ENCODE measurements at regions not wholly inside any gene's neighbourhood (a gene's known extent, or its start where the extent isn't known, plus 50 kb on each side); places are given as distances from the start of the nearest gene placed in this dataset.
A peak's percentile ranks its signal among the peaks of the same experiment; 100 is the strongest.

- TF ChIP-seq CTCF (IDR thresholded peaks at IDR 0.05; ENCODE audit: control extremely low read depth, extremely low read depth): no peak
- 90 to 93% methylated on average over 7 of the region's 7 CpGs for WGBS, 2 donors
- Histone ChIP-seq H3K27me3 (ENCODE audit: control insufficient read depth in 3 of 3, insufficient read depth in 3 of 3, low read length in 2 of 3) (no peaks in the 10 kb centered on the region), H3K4me3 (no peak overlapping the region), H3K36me3 (ENCODE audit: control insufficient read depth in 4 of 4, insufficient read depth in 4 of 4, low read length in 4 of 4) (peaks cover 0 to 2% (median 0%) of the 10 kb centered on the region in 4 donors), H3K9me3 (ENCODE audit: control insufficient read depth in 4 of 4, insufficient read depth in 3 of 4, low read length in 3 of 4) (no peaks in the 10 kb centered on the region), H3K9ac (ENCODE audit: insufficient read depth in 1 of 2, low read length in 2 of 2) (no peak overlapping the region), H3K27ac (ENCODE audit: low read depth in 1 of 2, low read length in 1 of 2) (peak overlapping the region in 1 of 2 donors; percentile 16), H3K4me1 (ENCODE audit: control insufficient read depth in 5 of 5, insufficient read depth in 5 of 5, low read length in 5 of 5) (peaks cover 0 to 10% (median 0%) of the 10 kb centered on the region in 5 donors)
- ATAC-seq (ENCODE audit: insufficient read depth, low FRiP score) (no peak), DNase-seq (no peak)
Measured at GRCh38 chr14:73800970-73801515, 50.6 kb upstream of the PTGR2 start.

- WGBS, 2 donors: 72 to 83% methylated on average over 4 of the region's 4 CpGs
- Histone ChIP-seq H3K36me3 (ENCODE audit: control insufficient read depth in 4 of 4, insufficient read depth in 4 of 4, low read length in 4 of 4) (no peaks in the 10 kb centered on the region), H3K27ac (ENCODE audit: low read depth in 1 of 2, low read length in 1 of 2) (no peak overlapping the region), H3K9me3 (ENCODE audit: control insufficient read depth in 4 of 4, insufficient read depth in 3 of 4, low read length in 3 of 4) (no peaks in the 10 kb centered on the region), H3K4me1 (ENCODE audit: control insufficient read depth in 5 of 5, insufficient read depth in 5 of 5, low read length in 5 of 5) (peaks cover 0 to 21% (median 14%) of the 10 kb centered on the region in 5 donors), H3K4me3 (no peak overlapping the region), H3K9ac (ENCODE audit: insufficient read depth in 1 of 2, low read length in 2 of 2) (no peak overlapping the region), H3K27me3 (ENCODE audit: control insufficient read depth in 3 of 3, insufficient read depth in 3 of 3, low read length in 2 of 3) (no peaks in the 10 kb centered on the region)
- DNase-seq (no peak), ATAC-seq (ENCODE audit: insufficient read depth, low FRiP score) (no peak)
- TF ChIP-seq CTCF (IDR thresholded peaks at IDR 0.05; ENCODE audit: control extremely low read depth, extremely low read depth): no peak
Measured at GRCh38 chr14:73797543-73798265, 53.9 kb upstream of the PTGR2 start.

- H3K27me3 ChIP-seq (ENCODE audit: control insufficient read depth in 3 of 3, insufficient read depth in 3 of 3, low read length in 2 of 3): no peaks in the 10 kb centered on the region
- no peaks in the 10 kb centered on the region for H3K36me3 ChIP-seq (ENCODE audit: control insufficient read depth in 4 of 4, insufficient read depth in 4 of 4, low read length in 4 of 4)
- H3K4me3 ChIP-seq: no peak overlapping the region
- DNase-seq (no peak), ATAC-seq (ENCODE audit: insufficient read depth, low FRiP score) (no peak)
- no peak overlapping the region for H3K9ac ChIP-seq (ENCODE audit: insufficient read depth in 1 of 2, low read length in 2 of 2)
- 92 to 93% methylated on average over 4 of the region's 4 CpGs for WGBS, 2 donors
- H3K4me1 ChIP-seq (ENCODE audit: control insufficient read depth in 5 of 5, insufficient read depth in 5 of 5, low read length in 5 of 5): peaks cover 0 to 21% (median 11%) of the 10 kb centered on the region in 5 donors
- no peak overlapping the region for H3K27ac ChIP-seq (ENCODE audit: low read depth in 1 of 2, low read length in 1 of 2)
- H3K9me3 ChIP-seq (ENCODE audit: control insufficient read depth in 4 of 4, insufficient read depth in 3 of 4, low read length in 3 of 4): no peaks in the 10 kb centered on the region
- TF ChIP-seq CTCF (IDR thresholded peaks at IDR 0.05; ENCODE audit: control extremely low read depth, extremely low read depth): no peak
Measured at GRCh38 chr14:73796893-73797542, 54.6 kb upstream of the PTGR2 start.
